ENCODE measurements at regions not wholly inside any gene's neighbourhood (a gene's known extent, or its start where the extent isn't known, plus 50 kb on each side); places are given as distances from the start of the nearest gene placed in this dataset.

- H3K9me3 ChIP-seq (ENCODE audit: control insufficient read depth in 1 of 2, insufficient read depth in 1 of 2, low read length in 2 of 2), result no peaks in the 10 kb centered on the region
- Mint-ChIP-seq H3K9me3 (no peaks in the 10 kb centered on the region), H3K4me3 (no peak overlapping the region), H3K4me1 (ENCODE audit: low read depth) (no peaks in the 10 kb centered on the region), H3K27ac (no peak overlapping the region), H3K36me3 (ENCODE audit: low read depth) (no peaks in the 10 kb centered on the region), H3K27me3 (no peaks in the 10 kb centered on the region)
- H3K27ac ChIP-seq (ENCODE audit: low read depth in 1 of 2, low read length in 2 of 2), result no peak overlapping the region
- TF ChIP-seq, protein P1, sequence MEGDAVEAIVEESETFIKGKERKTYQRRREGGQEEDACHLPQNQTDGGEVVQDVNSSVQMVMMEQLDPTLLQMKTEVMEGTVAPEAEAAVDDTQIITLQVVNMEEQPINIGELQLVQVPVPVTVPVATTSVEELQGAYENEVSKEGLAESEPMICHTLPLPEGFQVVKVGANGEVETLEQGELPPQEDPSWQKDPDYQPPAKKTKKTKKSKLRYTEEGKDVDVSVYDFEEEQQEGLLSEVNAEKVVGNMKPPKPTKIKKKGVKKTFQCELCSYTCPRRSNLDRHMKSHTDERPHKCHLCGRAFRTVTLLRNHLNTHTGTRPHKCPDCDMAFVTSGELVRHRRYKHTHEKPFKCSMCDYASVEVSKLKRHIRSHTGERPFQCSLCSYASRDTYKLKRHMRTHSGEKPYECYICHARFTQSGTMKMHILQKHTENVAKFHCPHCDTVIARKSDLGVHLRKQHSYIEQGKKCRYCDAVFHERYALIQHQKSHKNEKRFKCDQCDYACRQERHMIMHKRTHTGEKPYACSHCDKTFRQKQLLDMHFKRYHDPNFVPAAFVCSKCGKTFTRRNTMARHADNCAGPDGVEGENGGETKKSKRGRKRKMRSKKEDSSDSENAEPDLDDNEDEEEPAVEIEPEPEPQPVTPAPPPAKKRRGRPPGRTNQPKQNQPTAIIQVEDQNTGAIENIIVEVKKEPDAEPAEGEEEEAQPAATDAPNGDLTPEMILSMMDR (IDR thresholded peaks at IDR 0.05), result no peak
- no peak overlapping the region for H3K4me3 ChIP-seq (ENCODE audit: low read length)
- H3K36me3 ChIP-seq (ENCODE audit: insufficient read depth, low read length), result no peaks in the 10 kb centered on the region
- CTCF ChIA-PET, result no interaction called here
- DNase-seq, result no peak
- intact Hi-C loops (cut with DNase I, micrococcal nuclease), result no loop called here
- no peaks in the 10 kb centered on the region for H3K27me3 ChIP-seq (ENCODE audit: control insufficient read depth in 1 of 2, insufficient read depth in 2 of 2, low read length in 2 of 2)
- ATAC-seq (ENCODE audit: poor library complexity), result no peak
- POLR2A ChIA-PET, result no interaction called here
- no peaks in the 10 kb centered on the region for H3K4me1 ChIP-seq (ENCODE audit: insufficient read depth, low read length)
These were observed 356.1 kb upstream of the ZEB2 start for GRCh38 chr2:144876013-144876412.

- H3K27ac ChIP-seq (ENCODE audit: low read depth in 1 of 2, low read length in 2 of 2), result no peak overlapping the region
- intact Hi-C loops (cut with DNase I, micrococcal nuclease), result no loop called here
- POLR2A ChIA-PET, result no interaction called here
These were observed 355.5 kb upstream of the ZEB2 start for GRCh38 chr2:144875290-144875969.

GRCh38 chr2:144865670-144866069 is 345.8 kb upstream of the ZEB2 start:
- Mint-ChIP-seq H3K9me3 (no peaks in the 10 kb centered on the region), H3K36me3 (ENCODE audit: low read depth) (no peaks in the 10 kb centered on the region), H3K4me3 (no peak overlapping the region), H3K27ac (no peak overlapping the region), H3K27me3 (peaks cover 4% of the 10 kb centered on the region), H3K4me1 (ENCODE audit: low read depth) (no peaks in the 10 kb centered on the region)
- Histone ChIP-seq H3K4me1 (ENCODE audit: insufficient read depth, low read length) (no peaks in the 10 kb centered on the region), H3K27me3 (ENCODE audit: control insufficient read depth in 1 of 2, insufficient read depth in 2 of 2, low read length in 2 of 2) (no peaks in the 10 kb centered on the region), H3K9me3 (ENCODE audit: control insufficient read depth in 1 of 2, insufficient read depth in 1 of 2, low read length in 2 of 2) (no peaks in the 10 kb centered on the region), H3K4me3 (ENCODE audit: low read length) (no peak overlapping the region), H3K27ac (ENCODE audit: low read depth in 1 of 2, low read length in 2 of 2) (no peak overlapping the region), H3K36me3 (ENCODE audit: insufficient read depth, low read length) (no peaks in the 10 kb centered on the region)
- no peak for DNase-seq
- no peak for ATAC-seq (ENCODE audit: poor library complexity)
- TF ChIP-seq, protein P1 (IDR thresholded peaks at IDR 0.05), result no peak
- ChIA-PET CTCF (no interaction called here), POLR2A (no interaction called here)
- intact Hi-C loops (cut with DNase I, micrococcal nuclease), result no loop called here

More at GRCh38 chr2:144875290-144875969, 355.5 kb upstream of the ZEB2 start:
- ATAC-seq (ENCODE audit: poor library complexity) (no peak), DNase-seq (no peak)
- no peaks in the 10 kb centered on the region for H3K4me1 Mint-ChIP-seq (ENCODE audit: low read depth)
- no peak overlapping the region for H3K4me3 ChIP-seq (ENCODE audit: low read length)
- no peaks in the 10 kb centered on the region for H3K27me3 Mint-ChIP-seq
- no peak overlapping the region for H3K27ac Mint-ChIP-seq
- no peaks in the 10 kb centered on the region for H3K4me1 ChIP-seq (ENCODE audit: insufficient read depth, low read length)
- H3K9me3 ChIP-seq (ENCODE audit: control insufficient read depth in 1 of 2, insufficient read depth in 1 of 2, low read length in 2 of 2), result no peaks in the 10 kb centered on the region
- H3K4me3 Mint-ChIP-seq, result no peak overlapping the region
- H3K27me3 ChIP-seq (ENCODE audit: control insufficient read depth in 1 of 2, insufficient read depth in 2 of 2, low read length in 2 of 2), result no peaks in the 10 kb centered on the region
- TF ChIP-seq, protein P1 (IDR thresholded peaks at IDR 0.05), result no peak
- no peaks in the 10 kb centered on the region for H3K9me3 Mint-ChIP-seq
- CTCF ChIA-PET, result no interaction called here
- no peaks in the 10 kb centered on the region for H3K36me3 Mint-ChIP-seq (ENCODE audit: low read depth)
- no peaks in the 10 kb centered on the region for H3K36me3 ChIP-seq (ENCODE audit: insufficient read depth, low read length)
